Bronchial epithelial cell (primary cell): ENCODE measurements at regions not wholly inside any gene's neighbourhood (a gene's known extent, or its start where the extent isn't known, plus 50 kb on each side); places are given as distances from the start of the nearest gene placed in this dataset.
A peak's percentile ranks its signal among the peaks of the same experiment; 100 is the strongest.

Experiments
- DNase-seq: peaks from one replicate; pipeline ENCODE4 v3.0.0-alpha.2; 2010; ENCODE audit warnings: low read depth
- FAIRE-seq: peaks from 2 replicates; lab custom pipeline; 2011; peaks lifted over from hg19 to GRCh38; lab: Jason Lieb, UNC
- H3K27me3 ChIP-seq: 2 replicates; pipeline ENCODE4 v1.5.1; 2011; ENCODE audit warnings: low read length; ENCODE audit not compliant: control insufficient read depth, insufficient read depth
- H3K36me3 ChIP-seq: 2 replicates; pipeline ENCODE4 v1.5.1; 2011; ENCODE audit warnings: low read length; ENCODE audit not compliant: control insufficient read depth, insufficient read depth
- H3K4me3 ChIP-seq: 2 replicates; pipeline ENCODE4 v1.5.1; 2011; ENCODE audit warnings: mild to moderate bottlenecking, low read depth, low read length, control low read depth
- CTCF ChIP-seq: IDR thresholded peaks from 2 replicates; pipeline ENCODE4 v1.5.1; 2011; ENCODE audit warnings: mild to moderate bottlenecking, moderate library complexity, low read length, control low read depth, inconsistent platforms; ENCODE audit not compliant: insufficient read depth, severe bottlenecking

- DNase-seq, result no peak
Measured at GRCh38 chr2:238548902-238549462, 122.3 kb downstream of the ASB1 start.

DNA sequence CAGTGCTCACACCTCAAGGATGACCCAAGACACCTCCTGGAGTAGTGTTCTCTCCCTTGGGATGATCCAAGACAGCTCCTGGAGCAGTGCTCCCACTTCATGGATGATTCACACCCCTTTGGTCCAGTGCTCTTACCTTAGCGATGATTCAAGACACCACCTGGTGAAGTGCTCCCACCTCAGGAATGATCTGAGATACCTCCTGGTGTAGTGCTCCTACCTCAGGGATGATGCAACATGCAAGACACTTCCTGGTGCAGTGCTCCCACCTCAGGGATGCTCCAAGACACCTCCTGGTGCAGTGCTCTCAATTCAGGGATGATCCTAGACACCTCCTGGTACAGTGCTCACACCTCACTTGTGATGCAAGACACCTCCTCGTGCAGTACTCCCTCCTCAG is 123.1 kb downstream of the ASB1 start:
- peak; percentile 84 for FAIRE-seq
- DNase-seq, result no peak
- H3K36me3 ChIP-seq, result no peaks in the 10 kb centered on the region
- TF ChIP-seq CTCF, result no peak
- no peak overlapping the region for H3K4me3 ChIP-seq
- no peaks in the 10 kb centered on the region for H3K27me3 ChIP-seq

More at GRCh38 chr2:238548902-238549462, 122.3 kb downstream of the ASB1 start:
- FAIRE-seq, result peak; percentile 72
- no peaks in the 10 kb centered on the region for H3K27me3 ChIP-seq
- no peak overlapping the region for H3K4me3 ChIP-seq
- no peaks in the 10 kb centered on the region for H3K36me3 ChIP-seq
- TF ChIP-seq CTCF, result no peak

GRCh38 chr2:238551091-238551490 is 124.4 kb downstream of the ASB1 start:
- H3K4me3 ChIP-seq, result no peak overlapping the region
- H3K27me3 ChIP-seq, result no peaks in the 10 kb centered on the region
- TF ChIP-seq CTCF, result no peak
- no peaks in the 10 kb centered on the region for H3K36me3 ChIP-seq
- DNase-seq (peak; percentile 27), FAIRE-seq (peak; percentile 18)

DNA sequence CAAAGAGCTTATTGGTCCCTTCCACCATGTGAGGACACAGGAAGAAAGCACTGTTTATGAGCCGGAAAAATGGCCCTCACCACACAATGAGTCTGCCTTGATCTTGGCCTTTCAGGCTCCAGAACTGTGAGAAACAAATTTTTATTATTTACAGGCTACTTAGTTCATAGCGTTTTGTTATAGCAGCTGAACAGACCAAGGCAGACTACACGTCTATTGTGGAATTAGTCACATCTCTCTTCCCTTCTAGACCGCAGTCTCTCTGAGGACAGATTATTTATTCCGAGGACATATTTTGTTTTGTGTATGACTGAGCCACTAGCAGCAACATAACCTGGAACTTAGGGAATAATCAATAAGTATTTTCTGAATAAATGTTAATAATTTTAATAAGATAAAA is 125.5 kb downstream of the ASB1 start:
- no peaks in the 10 kb centered on the region for H3K36me3 ChIP-seq
- TF ChIP-seq CTCF, result no peak
- DNase-seq, result no peak
- FAIRE-seq, result no peak
- no peaks in the 10 kb centered on the region for H3K27me3 ChIP-seq
- no peak overlapping the region for H3K4me3 ChIP-seq

DNA sequence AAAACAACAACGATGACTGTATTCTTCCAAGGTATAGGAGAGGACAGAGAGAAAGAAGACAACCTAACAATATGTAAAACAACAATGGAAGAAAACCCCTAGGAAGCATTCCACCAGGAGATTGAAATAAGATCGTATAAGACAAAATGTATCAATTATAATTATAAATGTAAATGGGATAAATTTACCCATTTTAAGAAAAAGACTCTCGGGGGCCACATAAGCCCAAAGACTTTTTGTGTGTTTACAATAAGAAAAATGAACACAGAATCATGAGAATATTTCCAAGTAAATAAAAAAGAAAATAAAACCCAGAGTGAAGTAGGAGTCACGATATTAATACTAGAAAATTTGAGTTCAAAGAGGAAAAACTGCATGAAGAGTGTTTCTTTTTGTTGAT is 126.4 kb downstream of the ASB1 start:
- no peak overlapping the region for H3K4me3 ChIP-seq
- no peak for TF ChIP-seq CTCF
- no peaks in the 10 kb centered on the region for H3K27me3 ChIP-seq
- FAIRE-seq (no peak), DNase-seq (no peak)
- H3K36me3 ChIP-seq, result no peaks in the 10 kb centered on the region
